HG02759 (cell line): ENCODE measurements at regions not wholly inside any gene's neighbourhood (a gene's known extent, or its start where the extent isn't known, plus 50 kb on each side); places are given as distances from the start of the nearest gene placed in this dataset.

Experiments used
- ATAC-seq: cut with Tn5 transposase; IDR thresholded peaks from one replicate; pipeline ENCODE4 v1.9.1; 2021; ENCODE audit warnings: mild to moderate bottlenecking, moderate library complexity; ENCODE audit not compliant: unreplicated experiment

- no peak for ATAC-seq
These were observed 362.3 kb downstream of the FIGN start for GRCh38 chr2:163373496-163373895.

- no peak for ATAC-seq
These were observed 365.5 kb downstream of the FIGN start for GRCh38 chr2:163370169-163370886.

- ATAC-seq = no peak
These were observed 366.7 kb downstream of the FIGN start for GRCh38 chr2:163369111-163369510.

- no peak for ATAC-seq
These were observed 367.2 kb downstream of the FIGN start for GRCh38 chr2:163368655-163369054.

GRCh38 chr2:163367825-163368582, 367.8 kb downstream of the FIGN start:
- no peak for ATAC-seq

- no peak for ATAC-seq
These were observed 371.1 kb downstream of the FIGN start for GRCh38 chr2:163364736-163365135.

GRCh38 chr2:163353551-163353950, 382.3 kb downstream of the FIGN start:
- no peak for ATAC-seq

- no peak for ATAC-seq
These were observed 383.8 kb downstream of the FIGN start for GRCh38 chr2:163351966-163352365.

- no peak for ATAC-seq
These were observed 384.7 kb downstream of the FIGN start for GRCh38 chr2:163351143-163351542.

GRCh38 chr2:163348857-163349380, 386.9 kb downstream of the FIGN start:
- ATAC-seq = no peak

GRCh38 chr2:163347982-163348856, 387.6 kb downstream of the FIGN start:
- ATAC-seq = no peak

- ATAC-seq = peak; percentile 77
These were observed 389.8 kb downstream of the FIGN start for GRCh38 chr2:163345795-163346573.

- no peak for ATAC-seq
These were observed 392.5 kb downstream of the FIGN start for GRCh38 chr2:163343316-163343715.

GRCh38 chr2:163341426-163341825, 394.4 kb downstream of the FIGN start:
- ATAC-seq = no peak

- no peak for ATAC-seq
These were observed 397.5 kb downstream of the FIGN start for GRCh38 chr2:163338270-163338669.

- no peak for ATAC-seq
These were observed 411.1 kb downstream of the FIGN start for GRCh38 chr2:163324677-163325076.

- no peak for ATAC-seq
These were observed 416.8 kb downstream of the FIGN start for GRCh38 chr2:163319006-163319405.

- ATAC-seq = no peak
These were observed 421.1 kb downstream of the FIGN start for GRCh38 chr2:163314712-163315111.

- ATAC-seq = no peak
These were observed 423.1 kb downstream of the FIGN start for GRCh38 chr2:163312713-163313112.

GRCh38 chr2:163306647-163307046, 429.2 kb downstream of the FIGN start:
- no peak for ATAC-seq
